H1 (cell line): ENCODE measurements at regions not wholly inside any gene's neighbourhood (a gene's known extent, or its start where the extent isn't known, plus 50 kb on each side); places are given as distances from the start of the nearest gene placed in this dataset.

Experiments used
- ASH2L ChIP-seq: fragments of 200-600, 300-600 bp; sonication (generic); IDR thresholded peaks from one replicate; pipeline ENCODE4 v1.7.1; 2017; ENCODE audit warnings: low read length
- ATF2 ChIP-seq: IDR thresholded peaks from 2 replicates; pipeline ENCODE4 v1.6.1; 2012; ENCODE audit warnings: low read length, inconsistent platforms
- CBX5 ChIP-seq: fragments of 300-800, 300-1000 bp; sonication (generic); IDR thresholded peaks from 2 replicates; pipeline ENCODE4 v1.7.1; 2016; ENCODE audit warnings: antibody characterized with exemption, low read length, low read depth
- E2F6 ChIP-seq: IDR thresholded peaks from 2 replicates; pipeline ENCODE4 v1.6.1; 2012; ENCODE audit warnings: inconsistent platforms
- GABPA ChIP-seq: IDR thresholded peaks from 2 replicates; pipeline ENCODE4 v1.6.1; 2011; ENCODE audit warnings: mild to moderate bottlenecking, low read length, moderate library complexity, borderline replicate concordance; ENCODE audit not compliant: insufficient read depth
- SP2 ChIP-seq: IDR thresholded peaks from 2 replicates; pipeline ENCODE4 v1.6.1; 2012; ENCODE audit warnings: mild to moderate bottlenecking, low read length, inconsistent platforms

- TF ChIP-seq E2F6 (no peak), ATF2 (no peak), GABPA (no peak), ASH2L (no peak), CBX5 (no peak), SP2 (no peak)
Measured at GRCh38 chr5:175378444-175379028, 65.4 kb downstream of the DRD1 start (continued).
